Transverse colon (tissue), 4 donors: ENCODE measurements at regions not wholly inside any gene's neighbourhood (a gene's known extent, or its start where the extent isn't known, plus 50 kb on each side); places are given as distances from the start of the nearest gene placed in this dataset.

Experiments
- EP300 ChIP-seq: sonication (generic); formaldehyde crosslinking; IDR thresholded peaks from one replicate; pipeline ENCODE4 v1.6.1; 2017; ENCODE audit warnings: antibody characterized with exemption, low read depth
- POLR2A ChIP-seq: fragments of 450-650 bp; IDR thresholded peaks from one replicate; pipeline ENCODE4 v1.6.1; 2016; ENCODE audit warnings: antibody characterized with exemption, mild to moderate bottlenecking, moderate library complexity
- POLR2AphosphoS5 ChIP-seq, 3 donors: sonication (generic); formaldehyde crosslinking; IDR thresholded peaks; one replicate each; pipeline ENCODE4 v1.6.1; 2016; ENCODE audit warnings: antibody characterized with exemption in 3 of 3
- TF ChIP-seq, protein P1 (sequence below), 5 experiments: fragments of 200-600 bp in 3 of 5; fragments of 450-650 bp in 2 of 5; sonication (generic) in 3 of 5; IDR thresholded peaks; 1 replicate in 2 of 5; 2 replicates in 3 of 5; pipeline ENCODE4 v1.5.1; 2016 to 2017; ENCODE audit warnings: antibody characterized with exemption in 5 of 5, inconsistent platforms in 3 of 5, mild to moderate bottlenecking in 2 of 5, moderate library complexity in 1 of 5

DNA sequence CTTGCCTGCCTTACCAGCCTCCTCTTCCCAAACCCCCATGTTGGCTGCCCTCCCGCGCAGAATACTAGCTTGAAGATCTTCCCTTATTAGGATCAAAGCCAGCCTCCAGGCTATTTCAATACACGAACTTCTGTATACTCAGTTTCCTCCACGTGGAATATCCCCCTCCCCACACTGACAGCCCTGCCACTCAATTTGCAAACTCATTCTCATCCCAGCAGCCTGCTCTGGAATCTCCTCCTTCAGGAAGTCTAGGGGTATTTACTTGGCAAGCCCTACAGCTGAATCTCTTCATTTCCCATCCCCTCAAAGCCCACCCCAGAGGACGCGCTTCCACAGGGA, 157.0 kb upstream of the SMIM23 start:
- TF ChIP-seq, protein P1, sequence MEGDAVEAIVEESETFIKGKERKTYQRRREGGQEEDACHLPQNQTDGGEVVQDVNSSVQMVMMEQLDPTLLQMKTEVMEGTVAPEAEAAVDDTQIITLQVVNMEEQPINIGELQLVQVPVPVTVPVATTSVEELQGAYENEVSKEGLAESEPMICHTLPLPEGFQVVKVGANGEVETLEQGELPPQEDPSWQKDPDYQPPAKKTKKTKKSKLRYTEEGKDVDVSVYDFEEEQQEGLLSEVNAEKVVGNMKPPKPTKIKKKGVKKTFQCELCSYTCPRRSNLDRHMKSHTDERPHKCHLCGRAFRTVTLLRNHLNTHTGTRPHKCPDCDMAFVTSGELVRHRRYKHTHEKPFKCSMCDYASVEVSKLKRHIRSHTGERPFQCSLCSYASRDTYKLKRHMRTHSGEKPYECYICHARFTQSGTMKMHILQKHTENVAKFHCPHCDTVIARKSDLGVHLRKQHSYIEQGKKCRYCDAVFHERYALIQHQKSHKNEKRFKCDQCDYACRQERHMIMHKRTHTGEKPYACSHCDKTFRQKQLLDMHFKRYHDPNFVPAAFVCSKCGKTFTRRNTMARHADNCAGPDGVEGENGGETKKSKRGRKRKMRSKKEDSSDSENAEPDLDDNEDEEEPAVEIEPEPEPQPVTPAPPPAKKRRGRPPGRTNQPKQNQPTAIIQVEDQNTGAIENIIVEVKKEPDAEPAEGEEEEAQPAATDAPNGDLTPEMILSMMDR (IDR thresholded peaks at IDR 0.05), result no peak
- no peak for TF ChIP-seq EP300
- TF ChIP-seq POLR2AphosphoS5 (IDR thresholded peaks at IDR 0.05), result no peak
- TF ChIP-seq POLR2A, result no peak
